Chondrocyte (in vitro differentiated cells): ENCODE measurements at regions not wholly inside any gene's neighbourhood (a gene's known extent, or its start where the extent isn't known, plus 50 kb on each side); places are given as distances from the start of the nearest gene placed in this dataset.

ENCODE experiments used
- DNase-seq: peaks from one replicate; pipeline ENCODE4 v3.0.0; 2021; ENCODE audit warnings: mixed read lengths, low spot score
- H3K27ac Mint-ChIP-seq: one replicate; pipeline ENCODE4 v1.8.0; 2021; ENCODE audit warnings: mild to moderate bottlenecking, moderate library complexity, mixed read lengths; ENCODE audit not compliant: unreplicated experiment
- H3K27me3 Mint-ChIP-seq: 2 replicates; pipeline ENCODE4 v1.8.0; 2021; ENCODE audit warnings: low read depth, mixed read lengths
- H3K36me3 Mint-ChIP-seq: 2 replicates; pipeline ENCODE4 v1.8.0; 2021; ENCODE audit warnings: low read depth, mixed read lengths
- H3K4me1 Mint-ChIP-seq: 2 replicates; pipeline ENCODE4 v1.8.0; 2021; ENCODE audit warnings: low read depth, mild to moderate bottlenecking, mixed read lengths
- H3K4me3 Mint-ChIP-seq: one replicate; pipeline ENCODE4 v1.8.0; 2021; ENCODE audit warnings: mild to moderate bottlenecking, moderate library complexity, mixed read lengths; ENCODE audit not compliant: unreplicated experiment
- H3K9me3 Mint-ChIP-seq: 2 replicates; pipeline ENCODE4 v1.8.0; 2021; ENCODE audit warnings: low read depth, mixed read lengths
- TF ChIP-seq, protein P1 (sequence below): fragments of 200-600 bp; sonication (generic); IDR thresholded peaks from 2 replicates; pipeline ENCODE4 v1.5.0; 2021; ENCODE audit warnings: antibody characterized with exemption, mild to moderate bottlenecking, moderate library complexity

DNA sequence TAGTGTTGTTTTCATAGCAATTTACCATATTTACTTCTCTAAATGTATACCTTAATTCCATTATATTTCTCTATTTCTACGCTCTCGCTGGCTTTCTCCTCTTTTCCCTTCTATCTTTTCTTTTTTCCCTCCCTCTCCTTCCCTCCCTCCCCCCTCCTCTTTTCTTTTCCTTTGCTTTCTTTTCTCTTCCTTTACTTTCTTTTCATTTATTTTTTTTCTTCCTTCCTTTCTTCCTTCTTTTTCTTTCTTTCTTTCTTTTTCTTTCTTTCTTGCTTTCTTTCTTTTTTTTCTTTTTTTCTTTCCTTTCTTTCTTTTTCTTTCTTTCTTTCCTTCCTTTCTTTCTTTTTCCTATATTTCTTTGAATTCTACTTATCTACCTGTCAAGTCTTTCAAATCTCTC, 533.0 kb upstream of the POT1 start:
- H3K9me3 Mint-ChIP-seq = peaks cover 17% of the 10 kb centered on the region
- H3K27me3 Mint-ChIP-seq = peaks cover 1% of the 10 kb centered on the region
- no peak overlapping the region for H3K4me3 Mint-ChIP-seq
- H3K4me1 Mint-ChIP-seq = no peaks in the 10 kb centered on the region
- no peak overlapping the region for H3K27ac Mint-ChIP-seq
- peaks cover 8% of the 10 kb centered on the region for H3K36me3 Mint-ChIP-seq
- TF ChIP-seq, protein P1, sequence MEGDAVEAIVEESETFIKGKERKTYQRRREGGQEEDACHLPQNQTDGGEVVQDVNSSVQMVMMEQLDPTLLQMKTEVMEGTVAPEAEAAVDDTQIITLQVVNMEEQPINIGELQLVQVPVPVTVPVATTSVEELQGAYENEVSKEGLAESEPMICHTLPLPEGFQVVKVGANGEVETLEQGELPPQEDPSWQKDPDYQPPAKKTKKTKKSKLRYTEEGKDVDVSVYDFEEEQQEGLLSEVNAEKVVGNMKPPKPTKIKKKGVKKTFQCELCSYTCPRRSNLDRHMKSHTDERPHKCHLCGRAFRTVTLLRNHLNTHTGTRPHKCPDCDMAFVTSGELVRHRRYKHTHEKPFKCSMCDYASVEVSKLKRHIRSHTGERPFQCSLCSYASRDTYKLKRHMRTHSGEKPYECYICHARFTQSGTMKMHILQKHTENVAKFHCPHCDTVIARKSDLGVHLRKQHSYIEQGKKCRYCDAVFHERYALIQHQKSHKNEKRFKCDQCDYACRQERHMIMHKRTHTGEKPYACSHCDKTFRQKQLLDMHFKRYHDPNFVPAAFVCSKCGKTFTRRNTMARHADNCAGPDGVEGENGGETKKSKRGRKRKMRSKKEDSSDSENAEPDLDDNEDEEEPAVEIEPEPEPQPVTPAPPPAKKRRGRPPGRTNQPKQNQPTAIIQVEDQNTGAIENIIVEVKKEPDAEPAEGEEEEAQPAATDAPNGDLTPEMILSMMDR = no peak
- DNase-seq = no peak

DNA sequence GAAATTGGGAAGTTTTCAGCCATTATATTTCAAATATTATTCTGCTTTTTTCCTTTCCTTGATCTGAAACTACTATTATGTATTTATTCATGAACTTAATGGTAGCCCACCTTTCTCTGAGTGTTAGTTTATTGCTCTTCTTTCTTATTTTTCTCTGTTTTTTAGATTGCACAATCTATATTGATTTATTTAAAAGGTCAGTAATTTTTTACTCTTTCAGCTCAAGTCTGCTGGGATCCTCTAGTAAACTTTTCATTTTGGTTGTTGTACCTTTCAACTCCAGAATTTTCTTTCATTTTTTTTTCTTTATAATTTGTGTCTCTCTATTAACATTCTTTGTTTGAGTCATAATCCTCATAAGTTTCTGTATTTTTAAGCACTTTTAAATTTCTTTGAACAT, 529.4 kb upstream of the POT1 start:
- Mint-ChIP-seq H3K9me3 (peaks cover 23% of the 10 kb centered on the region), H3K36me3 (peaks cover 10% of the 10 kb centered on the region), H3K4me3 (no peak overlapping the region), H3K27ac (no peak overlapping the region), H3K27me3 (peaks cover 1% of the 10 kb centered on the region), H3K4me1 (no peaks in the 10 kb centered on the region)
- DNase-seq = no peak
- TF ChIP-seq, protein P1 = no peak

DNA sequence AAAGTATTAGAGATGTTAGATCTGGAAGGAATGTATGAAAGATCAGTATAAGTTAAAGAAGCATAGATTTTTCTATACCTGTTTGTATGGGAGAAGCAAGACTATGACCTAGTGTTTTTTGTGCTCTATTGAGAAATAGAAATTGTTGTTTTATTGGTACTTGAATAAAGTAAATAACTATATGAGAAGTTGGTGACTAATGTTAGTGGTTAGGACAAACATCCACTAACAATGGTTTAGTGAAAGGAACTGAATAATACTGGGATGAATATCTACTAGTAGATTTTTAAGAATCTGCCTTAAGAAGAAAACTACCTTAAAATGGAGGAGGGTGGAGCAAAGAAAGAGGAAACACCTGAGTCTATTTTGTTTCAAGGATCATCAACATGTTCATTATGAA, 521.1 kb upstream of the POT1 start:
- Mint-ChIP-seq H3K27me3 (no peaks in the 10 kb centered on the region), H3K36me3 (no peaks in the 10 kb centered on the region), H3K4me3 (no peak overlapping the region), H3K27ac (no peak overlapping the region), H3K9me3 (no peaks in the 10 kb centered on the region), H3K4me1 (peaks cover 13% of the 10 kb centered on the region)
- no peak for DNase-seq
- TF ChIP-seq, protein P1 = no peak

DNA sequence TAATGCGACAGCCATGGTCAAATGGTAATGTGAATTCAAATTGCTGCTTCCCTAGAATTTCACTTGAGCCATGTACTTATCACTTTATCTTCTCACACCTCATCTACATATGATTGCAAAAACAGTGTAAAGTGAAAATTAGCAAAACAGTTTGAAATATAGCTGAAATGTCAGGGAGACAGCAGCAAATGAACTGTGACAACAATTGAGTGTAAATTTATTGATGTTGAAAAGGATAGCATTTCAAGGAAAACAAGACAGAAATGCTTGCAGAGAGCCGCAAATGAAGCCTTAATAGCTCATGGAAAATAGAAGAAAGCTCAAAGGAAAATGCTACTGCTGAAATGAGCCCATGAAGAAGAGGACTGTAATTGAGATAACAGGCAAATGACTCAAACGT, 516.2 kb upstream of the POT1 start:
- TF ChIP-seq, protein P1 = no peak
- H3K27me3 Mint-ChIP-seq = no peaks in the 10 kb centered on the region
- DNase-seq = no peak
- H3K4me3 Mint-ChIP-seq = peak overlapping the region; percentile 0
- peaks cover 4% of the 10 kb centered on the region for H3K9me3 Mint-ChIP-seq
- peaks cover 32% of the 10 kb centered on the region for H3K4me1 Mint-ChIP-seq
- no peaks in the 10 kb centered on the region for H3K36me3 Mint-ChIP-seq
- peak overlapping the region; percentile 74 for H3K27ac Mint-ChIP-seq

DNA sequence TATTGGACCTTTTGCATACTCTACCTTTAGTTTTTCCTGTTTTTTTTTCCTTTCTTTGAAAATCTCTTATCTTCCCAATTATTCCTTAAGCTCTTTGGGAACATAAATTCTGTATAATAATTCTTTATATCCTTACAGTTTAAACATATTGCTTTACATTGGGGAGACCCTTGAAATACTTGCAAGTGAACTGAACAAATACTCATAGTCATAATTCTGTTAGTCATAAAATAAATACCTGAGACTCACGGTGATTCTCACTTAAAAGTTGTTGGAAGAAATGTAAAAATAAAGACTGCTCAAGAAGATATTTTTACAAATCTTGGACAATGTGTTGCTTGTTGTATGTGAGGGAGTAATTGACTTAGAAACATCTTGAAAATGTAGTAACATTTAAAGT, 515.2 kb upstream of the POT1 start:
- Mint-ChIP-seq H3K36me3 (peaks cover 3% of the 10 kb centered on the region), H3K4me1 (peaks cover 32% of the 10 kb centered on the region), H3K9me3 (peaks cover 10% of the 10 kb centered on the region), H3K27me3 (no peaks in the 10 kb centered on the region), H3K4me3 (no peak overlapping the region), H3K27ac (peak overlapping the region; percentile 74)
- TF ChIP-seq, protein P1 = no peak
- no peak for DNase-seq
